HuH-7 (cell line): ENCODE measurements at regions not wholly inside any gene's neighbourhood (a gene's known extent, or its start where the extent isn't known, plus 50 kb on each side); places are given as distances from the start of the nearest gene placed in this dataset.
"Not testable (repeated sequence)": the region's sequence is repeated elsewhere in the genome, so short reads cannot be mapped to it uniquely, and the experiment has no call there.

Experiments
- DNase-seq: peaks from one replicate; pipeline ENCODE4 v3.0.0; 2011; ENCODE audit warnings: low spot score

- no peak for DNase-seq
These were observed 81.9 kb upstream of the CCND2 start for GRCh38 chr12:4191642-4192041.

GRCh38 chr12:4191149-4191548 lies 82.4 kb upstream of the CCND2 start:
- no peak for DNase-seq

GRCh38 chr12:4190366-4191063 lies 83.0 kb upstream of the CCND2 start:
- DNase-seq: no peak

DNA sequence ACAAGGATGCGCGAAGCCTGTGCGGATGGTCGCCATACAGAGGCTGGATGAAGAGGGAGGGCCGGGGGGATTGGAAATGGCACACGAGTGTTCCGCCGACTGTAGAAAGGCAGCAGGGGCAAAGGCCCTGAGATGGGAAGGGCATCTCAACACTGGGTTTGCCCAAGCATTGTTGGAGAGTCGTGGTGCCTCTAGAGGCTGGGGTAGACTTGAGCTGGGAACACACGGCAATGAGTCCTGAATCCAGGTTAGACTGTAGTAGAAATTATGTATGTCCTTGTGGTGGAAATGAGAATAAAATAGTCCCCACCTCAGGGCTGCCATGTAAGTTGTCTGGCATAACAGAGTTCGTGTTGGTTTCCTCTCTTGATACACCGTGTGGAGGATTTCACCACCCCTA lies 83.8 kb upstream of the CCND2 start:
- no peak for DNase-seq

DNA sequence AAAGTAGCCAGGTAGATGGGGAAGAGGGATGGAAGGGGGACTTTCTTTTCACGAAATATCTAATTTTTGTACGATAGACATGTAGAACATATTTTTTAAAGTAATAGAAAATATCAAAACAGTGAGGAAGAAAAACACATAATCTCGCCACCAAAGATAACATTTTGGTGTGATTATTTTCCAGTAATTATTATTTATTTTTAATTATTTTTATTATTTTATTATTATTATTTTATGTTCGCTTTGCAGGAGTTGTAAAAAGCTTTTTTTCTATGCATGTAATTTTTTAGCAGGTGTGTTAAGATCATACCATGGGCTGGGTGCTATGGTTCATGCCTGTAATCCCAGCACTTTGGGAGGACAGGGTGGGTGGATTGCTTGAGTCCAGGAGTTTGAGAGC lies 85.6 kb upstream of the CCND2 start:
- DNase-seq: no peak

DNA sequence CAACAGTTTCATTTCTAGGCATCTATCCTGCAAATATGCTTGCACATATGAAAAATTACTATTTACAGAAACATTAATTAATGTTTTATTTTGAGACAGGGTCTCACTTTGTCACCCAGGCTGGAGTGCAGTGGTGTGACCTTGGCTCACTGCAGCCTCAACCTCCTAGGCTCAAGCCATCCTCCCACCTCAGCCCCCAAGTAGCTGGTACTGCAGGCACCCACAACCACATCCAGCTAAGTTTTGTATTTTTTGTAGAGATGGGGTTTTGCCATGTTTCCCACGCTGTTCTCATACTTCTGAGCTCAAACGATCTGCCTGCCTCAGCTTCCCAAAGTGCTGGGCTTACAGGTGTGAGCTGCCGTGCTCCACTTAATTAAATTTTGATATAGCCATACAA lies 86.2 kb upstream of the CCND2 start:
- DNase-seq: not testable (repeated sequence)

DNA sequence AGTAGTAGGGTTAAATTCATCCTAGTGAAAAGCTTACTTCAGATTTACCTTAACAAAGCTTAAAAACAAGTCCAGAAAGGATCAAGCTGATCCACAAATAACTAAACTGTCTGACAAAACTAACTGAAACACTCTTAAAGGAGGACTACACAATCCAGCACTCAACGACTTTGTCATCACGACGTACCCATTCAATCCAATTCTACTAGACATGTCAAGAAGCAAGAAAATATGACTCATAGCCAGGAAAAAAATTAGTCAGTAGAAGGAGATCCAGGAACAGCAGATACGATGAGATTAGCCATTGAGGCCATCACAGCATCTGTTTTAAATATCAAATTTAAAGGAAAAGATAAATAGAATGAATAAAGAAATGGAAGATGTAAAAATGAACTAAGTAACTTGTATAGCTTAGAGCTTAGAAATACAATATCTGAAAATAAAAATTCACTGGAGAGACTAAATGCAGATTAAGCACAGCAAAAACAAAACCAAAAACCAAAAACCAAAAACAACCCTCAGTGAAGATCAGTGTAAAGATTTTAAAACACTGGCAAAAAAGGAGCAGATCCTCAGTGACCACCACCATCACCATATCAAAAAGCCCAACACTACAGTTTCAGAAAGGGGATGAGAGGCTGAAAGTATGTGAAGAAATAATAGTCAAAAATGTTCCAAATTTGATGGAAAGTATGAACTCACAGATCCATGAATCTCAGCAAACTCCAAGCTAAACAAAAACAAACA lies 95.0 kb upstream of the CCND2 start:
- DNase-seq: no peak

GRCh38 chr12:4177262-4177661 lies 96.3 kb upstream of the CCND2 start:
- no peak for DNase-seq

- no peak for DNase-seq
These were observed 97.4 kb upstream of the CCND2 start for GRCh38 chr12:4176168-4176567.

- no peak for DNase-seq
These were observed 99.1 kb upstream of the CCND2 start for GRCh38 chr12:4174417-4174816.

DNA sequence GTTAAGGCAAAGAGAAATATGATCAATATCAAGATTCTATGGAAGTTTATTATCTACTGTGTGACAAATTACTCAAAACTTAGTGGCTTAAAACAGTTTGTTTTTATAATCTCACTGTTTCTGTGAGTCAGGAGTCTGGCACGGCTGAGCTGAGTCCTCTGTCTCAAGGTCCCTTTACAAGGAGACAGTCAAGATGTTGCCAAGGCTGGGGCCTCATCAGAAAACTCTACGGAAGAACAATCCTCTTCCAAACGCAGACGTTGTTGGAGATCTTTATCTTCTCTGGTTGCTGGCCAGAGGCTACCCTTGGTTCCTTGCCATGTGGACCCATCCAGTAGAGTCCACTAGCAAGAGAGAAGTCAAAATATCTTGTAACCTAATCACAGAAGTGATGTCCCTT lies 100.6 kb upstream of the CCND2 start:
- no peak for DNase-seq

GRCh38 chr12:4171742-4172141 lies 101.8 kb upstream of the CCND2 start:
- no peak for DNase-seq

DNA sequence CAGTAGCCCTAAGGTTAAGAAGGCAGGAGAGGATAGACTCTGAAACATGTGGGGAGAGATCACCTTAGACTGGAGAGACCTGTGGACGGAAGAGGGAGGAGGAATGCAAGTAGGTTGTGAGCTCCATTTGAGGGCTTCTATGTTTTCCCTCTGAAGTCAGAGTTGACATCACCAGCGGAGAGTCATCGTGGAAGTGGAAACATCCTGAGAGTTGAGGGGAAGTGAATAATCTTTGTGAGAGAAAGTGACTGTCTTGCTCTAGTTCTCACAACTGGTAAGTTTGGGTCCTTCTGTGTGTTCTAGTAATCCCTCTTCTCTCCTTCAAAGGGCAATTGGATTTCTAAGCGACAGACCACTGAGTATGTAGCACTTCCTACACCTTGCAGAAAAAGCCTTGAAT lies 103.6 kb upstream of the CCND2 start:
- DNase-seq: no peak

DNA sequence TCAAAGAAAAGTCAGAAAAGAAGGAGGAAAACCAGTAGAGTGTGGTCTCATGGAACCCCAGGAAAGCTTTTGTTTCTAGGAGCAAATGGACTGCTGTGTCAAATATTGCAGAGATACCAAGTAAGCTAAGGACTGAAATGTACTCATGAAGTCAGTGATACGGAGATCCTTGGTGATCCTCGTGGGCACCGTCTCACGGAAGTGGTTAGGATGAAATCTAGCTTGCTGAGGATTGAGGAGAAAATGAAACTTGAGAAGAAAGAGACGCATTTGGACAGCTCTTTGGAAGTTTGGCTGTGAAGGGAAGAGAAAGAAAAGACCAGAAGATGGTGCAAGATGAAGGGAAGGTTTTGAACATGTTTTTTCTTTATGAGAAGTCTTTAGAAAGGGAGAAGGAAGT lies 104.0 kb upstream of the CCND2 start:
- no peak for DNase-seq

GRCh38 chr12:4168036-4168435 lies 105.5 kb upstream of the CCND2 start:
- DNase-seq: no peak

DNA sequence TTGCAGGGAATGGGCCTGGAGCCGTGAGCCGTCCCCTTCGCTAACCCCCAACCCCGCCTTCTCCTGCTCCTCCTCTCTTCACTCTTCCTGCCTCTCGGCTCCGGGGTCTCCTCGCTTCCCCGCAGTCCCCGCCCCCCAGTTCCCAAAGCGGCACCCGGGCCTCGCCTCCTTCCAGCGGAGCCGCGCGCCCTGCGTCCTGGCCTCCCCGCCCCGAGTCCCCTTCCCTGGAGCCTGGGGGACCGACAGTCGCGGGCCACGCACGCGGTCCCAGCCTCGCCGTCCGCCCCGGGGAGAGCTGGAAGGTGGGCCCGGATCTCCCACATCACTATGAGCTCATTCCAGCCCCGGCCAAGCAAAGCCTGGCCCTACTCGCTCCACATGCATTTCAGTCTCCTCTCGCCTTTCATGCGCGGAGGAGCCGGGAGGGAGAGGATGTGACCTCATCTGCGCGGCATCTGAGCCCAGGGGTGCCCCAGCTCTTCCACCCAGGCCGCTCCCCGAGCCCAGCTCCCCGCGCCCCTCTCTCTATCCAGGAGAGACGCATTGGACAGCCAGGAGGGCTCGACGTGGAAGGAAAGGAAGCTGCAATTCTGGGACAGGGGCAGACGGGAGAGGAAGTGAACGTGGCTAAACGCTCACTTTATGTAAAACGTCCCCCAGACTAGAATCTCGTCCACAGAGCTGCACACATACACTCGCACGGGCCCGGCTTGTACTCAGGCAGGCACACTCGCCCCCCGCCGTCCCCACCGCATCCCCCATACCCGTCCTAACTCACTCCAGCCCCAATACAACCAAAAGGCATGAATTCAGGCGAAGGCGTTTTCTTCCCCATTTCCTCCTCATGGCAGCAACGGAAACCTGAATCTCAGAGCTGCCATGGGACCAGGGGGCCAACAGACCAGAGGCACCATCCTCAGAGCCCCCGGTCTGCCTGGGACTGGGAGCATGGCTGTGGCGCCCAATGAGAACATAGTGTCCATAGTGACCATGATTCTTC lies 108.7 kb upstream of the CCND2 start:
- no peak for DNase-seq

DNA sequence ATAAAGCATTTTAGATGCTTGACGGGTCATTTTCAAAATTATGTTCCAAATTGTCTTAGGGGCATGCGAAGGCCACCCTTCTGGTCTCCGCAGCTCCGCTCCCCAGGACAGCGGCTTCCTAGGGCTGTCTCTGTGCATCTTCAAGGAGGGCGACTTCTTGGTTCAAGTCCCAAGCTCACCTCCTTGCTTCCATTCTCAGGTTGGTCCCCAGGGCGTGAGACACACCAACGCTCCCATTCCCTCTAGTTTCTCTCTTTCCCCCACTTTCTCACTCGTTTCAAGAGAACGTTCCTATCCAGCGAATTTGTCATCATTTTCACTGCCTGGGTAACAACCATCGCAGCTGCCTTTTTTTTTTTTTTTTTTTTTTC lies 109.4 kb upstream of the CCND2 start:
- no peak for DNase-seq

DNA sequence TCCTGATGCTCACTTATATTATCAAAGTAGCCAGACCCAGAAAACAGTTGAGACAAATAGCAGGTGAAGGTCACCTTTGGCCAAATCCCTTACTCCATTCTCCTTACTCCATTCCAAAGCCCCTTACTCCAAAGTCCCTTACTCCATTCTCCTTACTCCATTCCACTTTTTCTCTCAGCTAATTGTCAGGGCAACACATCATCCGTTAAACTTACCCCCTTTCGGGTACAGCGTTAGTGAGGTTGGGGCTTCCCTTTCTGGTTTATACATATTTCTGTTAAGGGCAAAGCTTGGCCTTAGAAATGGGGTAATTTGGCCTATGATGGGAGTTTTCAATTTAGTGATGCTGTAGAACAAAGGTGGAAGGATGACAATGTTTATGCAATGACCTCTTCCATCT lies 111.8 kb upstream of the CCND2 start:
- DNase-seq: no peak

DNA sequence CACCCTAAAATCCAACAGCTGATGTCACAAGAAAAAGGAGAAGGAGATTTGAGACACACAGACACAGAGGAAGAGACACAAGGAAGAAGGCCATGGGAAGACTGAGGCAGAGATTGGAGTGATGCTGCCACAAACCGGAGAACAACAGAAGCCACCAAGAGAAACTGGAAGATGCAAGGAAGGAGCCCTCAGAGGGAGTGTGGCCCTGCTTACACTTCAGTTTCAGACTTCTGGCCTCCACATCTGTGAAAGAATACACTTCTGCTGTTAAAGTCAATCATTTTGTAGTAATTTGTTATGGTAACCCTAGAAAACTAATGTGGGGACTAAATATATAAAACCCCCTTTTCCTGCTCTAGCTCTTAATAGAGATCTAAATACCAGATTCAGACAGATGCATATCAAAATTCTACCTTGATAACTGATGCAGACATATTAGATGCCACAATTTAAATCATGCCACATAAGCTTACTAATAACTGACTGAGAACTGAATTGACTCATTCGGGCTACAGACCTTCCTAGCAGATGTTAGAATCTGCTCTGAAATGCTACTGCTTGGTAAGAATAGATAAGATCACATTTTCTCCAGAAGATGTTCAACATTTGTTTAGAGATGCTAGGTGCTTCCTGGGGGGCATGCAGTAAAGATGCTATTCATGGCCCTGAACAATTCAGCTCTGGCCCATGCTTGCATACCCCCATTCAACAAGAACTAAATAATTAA lies 113.1 kb upstream of the CCND2 start:
- no peak for DNase-seq

- DNase-seq: no peak
These were observed 113.7 kb upstream of the CCND2 start for GRCh38 chr12:4159851-4160250.

- DNase-seq: no peak
These were observed 115.3 kb upstream of the CCND2 start for GRCh38 chr12:4158306-4158705.

- DNase-seq: no peak
These were observed 116.4 kb upstream of the CCND2 start for GRCh38 chr12:4157122-4157521.
